ENCODE measurements at regions not wholly inside any gene's neighbourhood (a gene's known extent, or its start where the extent isn't known, plus 50 kb on each side); places are given as distances from the start of the nearest gene placed in this dataset.

- TF ChIP-seq EP300 (IDR thresholded peaks at IDR 0.05; ENCODE audit: borderline replicate concordance in 1 of 2, low read depth in 2 of 2, low read length in 2 of 2) (no peak), TCF12 (IDR thresholded peaks at IDR 0.05; ENCODE audit: low read depth, low read length) (no peak), CTCF (IDR thresholded peaks at IDR 0.05; ENCODE audit: control extremely low read depth in 1 of 3, insufficient read depth in 1 of 3, low read depth in 1 of 3, low read length in 3 of 3) (no peak)
These were observed 141.5 kb upstream of the RBPJ start (continued) for GRCh38 chr4:26179316-26179760.

Measured in H1 (cell line).